ENCODE measurements at regions not wholly inside any gene's neighbourhood (a gene's known extent, or its start where the extent isn't known, plus 50 kb on each side); places are given as distances from the start of the nearest gene placed in this dataset.

GRCh38 chr9:30928045-30928444, 1456.4 kb upstream of the ACO1 start:
- no TSS peak for BruUV-seq (replicated peaks)
- no peaks in the 10 kb centered on the region for H3K9me1 ChIP-seq (ENCODE audit: insufficient read depth, low read length)
- POLR2A ChIA-PET (ENCODE audit: unreplicated experiment) = no interaction called here

More at GRCh38 chr9:30928045-30928444, 1456.4 kb upstream of the ACO1 start:
- H3K4me2 ChIP-seq (ENCODE audit: low read depth, low read length) = no peak overlapping the region
- no peak overlapping the region for H3K18ac ChIP-seq (ENCODE audit: low read depth, low read length)
- H2AFZ ChIP-seq (replicated peaks; ENCODE audit: low read length, poor library complexity) = no peak overlapping the region
- no peak overlapping the region for H3K4ac ChIP-seq (ENCODE audit: low read depth, low read length)
- no peak overlapping the region for H3K9ac ChIP-seq (ENCODE audit: low read depth, low read length)
- no peak overlapping the region for H3K23ac ChIP-seq (ENCODE audit: low read depth, low read length)
- in situ Hi-C loops (cut with MboI; ENCODE audit: low sequenced_read_pairs) (no loop called here), intact Hi-C loops (cut with micrococcal nuclease) (no loop called here), dilution Hi-C loops (cut with HindIII; ENCODE audit: low sequenced_read_pairs, unreplicated experiment) (no loop called here)
- no peak overlapping the region for H3K56ac ChIP-seq (ENCODE audit: extremely low read depth, insufficient read depth, low read length)
- H2AK5ac ChIP-seq (ENCODE audit: low read depth, low read length) = no peak overlapping the region
- H3K14ac ChIP-seq (replicated peaks; ENCODE audit: low read depth, low read length) = no peak overlapping the region
- H4K8ac ChIP-seq (ENCODE audit: low read depth in 2 of 2, low read length in 2 of 2) = no peak overlapping the region
- H3K4me3 ChIP-seq (ENCODE audit: insufficient read depth, low read depth, low read length) = no peak overlapping the region
- CTCF ChIA-PET = no interaction called here
- no peak overlapping the region for H2BK15ac ChIP-seq (ENCODE audit: low read depth, low read length)
- ATAC-seq (ENCODE audit: low read depth) (no peak), DNase-seq (no peak)
- WGBS, 2 experiments (ENCODE audit: extremely low coverage in 2 of 2, insufficient read length in 1 of 2) = 20% methylated on average over 1 of the region's 4 CpGs; no CpG with 5 or more reads in 1 of the 2 experiments
- H4K91ac ChIP-seq (ENCODE audit: insufficient read depth, low read depth, low read length) = no peak overlapping the region
- no peak overlapping the region for H3K27ac ChIP-seq (ENCODE audit: insufficient read depth, low read length)
- no peaks in the 10 kb centered on the region for H3K36me3 ChIP-seq (ENCODE audit: control insufficient read depth, insufficient read depth, low read length)
- no peaks in the 10 kb centered on the region for H3K4me1 ChIP-seq (ENCODE audit: control insufficient read depth, insufficient read depth, low read length)
- no peak overlapping the region for H2BK120ac ChIP-seq (ENCODE audit: low read depth, low read length)
- H3K79me1 ChIP-seq (ENCODE audit: low read depth in 1 of 2, low read length in 2 of 2) = no peaks in the 10 kb centered on the region
- no peaks in the 10 kb centered on the region for H3K27me3 ChIP-seq (ENCODE audit: control insufficient read depth, insufficient read depth, low read length)
- H4K20me1 ChIP-seq (ENCODE audit: insufficient read depth, low read length) = no peaks in the 10 kb centered on the region
- H2AK9ac ChIP-seq (replicated peaks; ENCODE audit: low read depth, low read length, poor library complexity) = no peak overlapping the region
- no peak overlapping the region for H4K5ac ChIP-seq (ENCODE audit: low read depth, low read length)
- H3K9me3 ChIP-seq (ENCODE audit: control insufficient read depth, insufficient read depth, low read length) = peaks cover 2% of the 10 kb centered on the region
- TF ChIP-seq RAD21 (IDR thresholded peaks at IDR 0.05; ENCODE audit: low read length) (no peak), FOS (IDR thresholded peaks at IDR 0.05; ENCODE audit: low read depth, low read length) (no peak), CHD1 (IDR thresholded peaks at IDR 0.05; ENCODE audit: low read depth, low read length) (no peak), SMC3 (IDR thresholded peaks at IDR 0.05; ENCODE audit: low read depth, low read length) (no peak), NFE2L2 (IDR thresholded peaks at IDR 0.05; ENCODE audit: low read depth, low read length) (no peak), MXI1 (IDR thresholded peaks at IDR 0.05; ENCODE audit: borderline replicate concordance, low read depth, low read length) (no peak), CTCF (conservative IDR thresholded peaks at IDR 0.05; ENCODE audit: low read depth, low read length) (no peak), ELK1 (IDR thresholded peaks at IDR 0.05; ENCODE audit: borderline replicate concordance, low read depth, low read length) (no peak), CEBPB (IDR thresholded peaks at IDR 0.05; ENCODE audit: low read depth, low read length) (no peak), BHLHE40 (IDR thresholded peaks at IDR 0.05; ENCODE audit: low read depth, low read length) (no peak)
- H2BK5ac ChIP-seq (ENCODE audit: low read depth, low read length, poor library complexity, severe bottlenecking) = no peak overlapping the region
- no peak overlapping the region for H2BK20ac ChIP-seq (ENCODE audit: low read depth, low read length)
